H9 (cell line): ENCODE measurements at regions not wholly inside any gene's neighbourhood (a gene's known extent, or its start where the extent isn't known, plus 50 kb on each side); places are given as distances from the start of the nearest gene placed in this dataset.

ENCODE experiments used
- DNase-seq: peaks from one replicate; pipeline ENCODE4 v3.0.0-alpha.2; 2017
- H2AFZ ChIP-seq: one replicate; pipeline ENCODE4 v1.6.1; 2013; ENCODE audit warnings: mild to moderate bottlenecking, low read length, control low read depth, moderate library complexity
- H2AK5ac ChIP-seq: 2 replicates; pipeline ENCODE4 v1.6.1; 2013; ENCODE audit warnings: low read length, control low read depth, mixed read lengths; ENCODE audit not compliant: insufficient read length
- H2BK120ac ChIP-seq: one replicate; pipeline ENCODE4 v1.6.1; 2013; ENCODE audit warnings: low read depth, mild to moderate bottlenecking, low read length, control low read depth, inconsistent platforms; ENCODE audit not compliant: poor library complexity, severe bottlenecking
- H2BK12ac ChIP-seq: 2 replicates; pipeline ENCODE4 v1.6.1; 2013; ENCODE audit warnings: low read length, control low read depth, mixed read lengths, low read depth; ENCODE audit not compliant: insufficient read length
- H2BK15ac ChIP-seq: 2 replicates; pipeline ENCODE4 v1.6.1; 2013; ENCODE audit warnings: low read depth, low read length, control low read depth
- H2BK20ac ChIP-seq: one replicate; pipeline ENCODE4 v1.6.1; 2013; ENCODE audit warnings: low read depth, mild to moderate bottlenecking, low read length, control low read depth, inconsistent platforms; ENCODE audit not compliant: poor library complexity, severe bottlenecking
- H2BK5ac ChIP-seq: 2 replicates; pipeline ENCODE4 v1.6.1; 2013; ENCODE audit warnings: low read length, control low read depth, mixed read lengths; ENCODE audit not compliant: insufficient read length
- H3K14ac ChIP-seq: 2 replicates; pipeline ENCODE4 v1.6.1; 2013; ENCODE audit warnings: low read length, control low read depth; ENCODE audit not compliant: insufficient read depth
- H3K18ac ChIP-seq: 2 replicates; pipeline ENCODE4 v1.6.1; 2013; ENCODE audit warnings: low read depth, mild to moderate bottlenecking, mixed read lengths, low read length, control low read depth; ENCODE audit not compliant: insufficient read length
- H3K23ac ChIP-seq: 2 replicates; pipeline ENCODE4 v1.6.1; 2013; ENCODE audit warnings: low read length, control low read depth, mixed read lengths, low read depth; ENCODE audit not compliant: insufficient read length
- H3K23me2 ChIP-seq: 2 replicates; pipeline ENCODE4 v1.6.1; 2013; ENCODE audit warnings: low read depth, mild to moderate bottlenecking, mixed read lengths, low read length, control low read depth; ENCODE audit not compliant: insufficient read length, poor library complexity, severe bottlenecking
- H3K27ac ChIP-seq: 2 replicates; pipeline ENCODE4 v1.5.1; 2013; ENCODE audit warnings: low read length, control low read depth, mixed read lengths, low read depth; ENCODE audit not compliant: insufficient read length
- H3K27me3 ChIP-seq: 2 replicates; pipeline ENCODE4 v1.6.1; 2013; ENCODE audit warnings: low read length, control low read depth, inconsistent platforms; ENCODE audit not compliant: insufficient read depth
- H3K4ac ChIP-seq: 2 replicates; pipeline ENCODE4 v1.6.1; 2013; ENCODE audit warnings: low read depth, mild to moderate bottlenecking, control low read depth, inconsistent platforms, low read length, moderate library complexity
- H3K4me1 ChIP-seq: 2 replicates; pipeline ENCODE4 v1.6.1; 2013; ENCODE audit warnings: low read length, control low read depth, inconsistent platforms; ENCODE audit not compliant: insufficient read depth
- H3K4me2 ChIP-seq: 2 replicates; pipeline ENCODE4 v1.6.1; 2013; ENCODE audit warnings: low read length, control low read depth, mixed read lengths; ENCODE audit not compliant: insufficient read length, insufficient read depth
- H3K56ac ChIP-seq: 2 replicates; pipeline ENCODE4 v1.6.1; 2013; ENCODE audit warnings: low read depth, mild to moderate bottlenecking, mixed read lengths, low read length, control low read depth; ENCODE audit not compliant: insufficient read length
- H3K79me1 ChIP-seq: 2 replicates; pipeline ENCODE4 v1.6.1; 2013; ENCODE audit warnings: low read depth, mild to moderate bottlenecking, moderate library complexity, low read length, control low read depth, inconsistent platforms; ENCODE audit not compliant: insufficient read depth, poor library complexity, severe bottlenecking
- H3K79me2 ChIP-seq: 2 replicates; pipeline ENCODE4 v1.6.1; 2013; ENCODE audit warnings: low read length, control low read depth, inconsistent platforms; ENCODE audit not compliant: insufficient read depth
- H3K9ac ChIP-seq: 2 replicates; pipeline ENCODE4 v1.6.1; 2013; ENCODE audit warnings: low read length, control low read depth, mixed read lengths; ENCODE audit not compliant: insufficient read length; ENCODE audit errors: extremely low read depth
- H3K9me3 ChIP-seq: one replicate; pipeline ENCODE4 v1.6.1; 2013; ENCODE audit warnings: low read depth, low read length, inconsistent platforms; ENCODE audit not compliant: control insufficient read depth
- H3T11ph ChIP-seq: one replicate; pipeline ENCODE4 v1.6.1; 2013; ENCODE audit warnings: mild to moderate bottlenecking, low read length, control low read depth, inconsistent platforms
- H4K20me1 ChIP-seq: one replicate; pipeline ENCODE4 v1.6.1; 2013; ENCODE audit not compliant: control insufficient read depth, insufficient read length, insufficient read depth
- H4K5ac ChIP-seq: 2 replicates; pipeline ENCODE4 v1.6.1; 2013; ENCODE audit warnings: low read depth, mild to moderate bottlenecking, mixed read lengths, low read length, control low read depth; ENCODE audit not compliant: insufficient read length
- H4K8ac ChIP-seq: replicated peaks from 2 replicates; pipeline ENCODE4 v1.6.1; 2013; ENCODE audit warnings: low read length, control low read depth, mixed read lengths, low read depth; ENCODE audit not compliant: insufficient read length
- H4K91ac ChIP-seq: 2 replicates; pipeline ENCODE4 v1.6.1; 2013; ENCODE audit warnings: low read depth, mild to moderate bottlenecking, moderate library complexity, mixed read lengths, low read length, control low read depth; ENCODE audit not compliant: insufficient read length
- H3K27ac Mint-ChIP-seq, 3 experiments: 2 replicates in 2 of 3; 3 replicates in 1 of 3; pipeline ENCODE4 v1.8.0; 2020 to 2021; ENCODE audit warnings: mixed read lengths in 3 of 3, mild to moderate bottlenecking in 1 of 3, moderate library complexity in 1 of 3
- H3K27me3 Mint-ChIP-seq: 2 replicates; pipeline ENCODE4 v1.8.0; 2021; ENCODE audit warnings: low read depth, mild to moderate bottlenecking, moderate library complexity, mixed read lengths
- H3K36me3 Mint-ChIP-seq, 3 experiments: 2 replicates in 2 of 3; 3 replicates in 1 of 3; pipeline ENCODE4 v1.8.0; 2020 to 2021; ENCODE audit warnings: low read depth in 3 of 3, mixed read lengths in 3 of 3; ENCODE audit not compliant: insufficient read depth in 1 of 3
- H3K4me1 Mint-ChIP-seq, 2 experiments: 2 replicates each; pipeline ENCODE4 v1.8.0; 2020; ENCODE audit warnings: mixed read lengths in 2 of 2
- H3K4me3 Mint-ChIP-seq, 2 experiments: 2 replicates in 1 of 2; 3 replicates in 1 of 2; pipeline ENCODE4 v1.8.0; 2020 to 2021; ENCODE audit warnings: mild to moderate bottlenecking in 2 of 2, mixed read lengths in 2 of 2, moderate library complexity in 1 of 2
- H3K9me3 Mint-ChIP-seq, 2 experiments: 2 replicates in 1 of 2; 3 replicates in 1 of 2; pipeline ENCODE4 v1.8.0; 2020; ENCODE audit warnings: mild to moderate bottlenecking in 2 of 2, mixed read lengths in 2 of 2, moderate library complexity in 1 of 2
- CTCF ChIP-seq: fragments of 200-600 bp; sonication (generic); conservative IDR thresholded peaks from 3 replicates; pipeline ENCODE4 v1.8.0; 2021; ENCODE audit warnings: antibody characterized with exemption, mild to moderate bottlenecking
- WGBS: extraction: QIAGEN DNeasy Blood & Tissue Kit; methylation state at CpG from one replicate; pipeline ENCODE4 v1.1.7; 2013; ENCODE audit warnings: missing lambda C conversion rate, low lambda C conversion rate, mixed read lengths; ENCODE audit not compliant: insufficient read length; ENCODE audit errors: extremely low coverage; 5-methylcytosine and 5-hydroxymethylcytosine counted together

- H4K5ac ChIP-seq: no peak overlapping the region
- no peak overlapping the region for H3K18ac ChIP-seq
- H3K27ac ChIP-seq: no peak overlapping the region
- no peak for DNase-seq
- Mint-ChIP-seq H3K27ac (no peak overlapping the region), H3K4me3 (no peak overlapping the region), H3K4me1 (no peaks in the 10 kb centered on the region), H3K9me3 (no peaks in the 10 kb centered on the region), H3K27me3 (no peaks in the 10 kb centered on the region), H3K36me3 (no peaks in the 10 kb centered on the region)
- H4K20me1 ChIP-seq: no peaks in the 10 kb centered on the region
- H4K91ac ChIP-seq: no peak overlapping the region
- H2AFZ ChIP-seq: no peak overlapping the region
- H3K79me2 ChIP-seq: no peaks in the 10 kb centered on the region
- no peaks in the 10 kb centered on the region for H3K4me1 ChIP-seq
- no CpG with 5 or more reads among the region's 4 CpGs for WGBS
- no peak overlapping the region for H3K14ac ChIP-seq
- H3K23me2 ChIP-seq: no peaks in the 10 kb centered on the region
- H3K9ac ChIP-seq: no peak overlapping the region
- H2BK20ac ChIP-seq: no peak overlapping the region
- no peak overlapping the region for H3K4me2 ChIP-seq
- no peak for TF ChIP-seq CTCF
- H4K8ac ChIP-seq: no peak overlapping the region
- no peak overlapping the region for H2BK15ac ChIP-seq
- H3K79me1 ChIP-seq: no peaks in the 10 kb centered on the region
- no peak overlapping the region for H3K4ac ChIP-seq
- no peak overlapping the region for H2BK5ac ChIP-seq
- no peaks in the 10 kb centered on the region for H3K9me3 ChIP-seq
- no peak overlapping the region for H2BK120ac ChIP-seq
- H3K23ac ChIP-seq: no peak overlapping the region
- H2AK5ac ChIP-seq: no peak overlapping the region
- H3K56ac ChIP-seq: no peak overlapping the region
- no peaks in the 10 kb centered on the region for H3K27me3 ChIP-seq
- H2BK12ac ChIP-seq: no peak overlapping the region
- H3T11ph ChIP-seq: no peak overlapping the region
These were observed 1560.2 kb downstream of the EFNB2 start for GRCh38 chr13:104975272-104975671.
